ENCODE measurements at regions not wholly inside any gene's neighbourhood (a gene's known extent, or its start where the extent isn't known, plus 50 kb on each side); places are given as distances from the start of the nearest gene placed in this dataset.

DNA sequence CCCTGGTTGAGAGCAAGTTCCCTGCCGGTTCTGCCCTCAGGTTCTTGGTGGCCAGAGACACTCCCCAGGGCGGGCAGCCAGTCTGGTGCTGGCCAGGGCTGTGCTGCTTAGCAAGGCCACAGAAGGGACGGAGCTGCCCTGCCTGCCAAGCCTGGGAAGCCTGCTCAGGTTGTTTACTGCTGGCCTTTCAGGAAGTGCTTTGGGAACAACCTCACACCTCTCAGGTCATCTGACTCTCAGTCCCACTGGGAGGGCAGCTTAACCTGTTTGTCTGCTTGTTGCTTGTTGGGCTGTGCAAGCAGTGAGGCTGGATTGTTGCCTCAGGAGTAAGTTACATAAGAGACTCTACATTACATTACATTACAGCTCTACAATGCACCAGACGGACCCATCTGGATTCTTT, 75.8 kb upstream of the AFDN start (continued):
- TF ChIP-seq HDAC1 (CRISPR knock-in tag; IDR thresholded peaks at IDR 0.05) (no peak), ZNF225 (CRISPR knock-in tag; IDR thresholded peaks at IDR 0.05) (no peak), GLMP (CRISPR knock-in tag; IDR thresholded peaks at IDR 0.05; ENCODE audit: borderline replicate concordance) (no peak), ZNF350 (CRISPR knock-in tag; IDR thresholded peaks at IDR 0.05; ENCODE audit: borderline replicate concordance, low read depth) (no peak), ZNF564 (CRISPR knock-in tag; IDR thresholded peaks at IDR 0.05) (no peak), ZC3H13 (CRISPR knock-in tag; IDR thresholded peaks at IDR 0.05) (no peak), KAT2B (IDR thresholded peaks at IDR 0.05; ENCODE audit: borderline replicate concordance, low read depth, low read length) (no peak), PBX3 (CRISPR knock-in tag; IDR thresholded peaks at IDR 0.05; ENCODE audit: borderline replicate concordance) (no peak), ARHGAP35 (CRISPR knock-in tag; IDR thresholded peaks at IDR 0.05; ENCODE audit: borderline replicate concordance) (no peak), ZFAT (CRISPR knock-in tag; conservative IDR thresholded peaks at IDR 0.05) (no peak), ARID2 (CRISPR knock-in tag; IDR thresholded peaks at IDR 0.05; ENCODE audit: borderline replicate concordance) (0 out of 2 replicates have a peak, but pooled peaks have one; percentile 55), ZBTB43 (CRISPR knock-in tag; conservative IDR thresholded peaks at IDR 0.05) (no peak), MYNN (CRISPR knock-in tag; IDR thresholded peaks at IDR 0.05; ENCODE audit: low read depth) (no peak), GPN1 (CRISPR knock-in tag; IDR thresholded peaks at IDR 0.05; ENCODE audit: borderline replicate concordance) (no peak), RXRB (CRISPR knock-in tag; IDR thresholded peaks at IDR 0.05; ENCODE audit: borderline replicate concordance) (peak; percentile 76; the same call in 1 of the 2 replicates), MED13 (CRISPR knock-in tag; IDR thresholded peaks at IDR 0.05) (no peak), GTF2F1 (IDR thresholded peaks at IDR 0.05; ENCODE audit: low read length) (no peak), ZNF451 (CRISPR knock-in tag; IDR thresholded peaks at IDR 0.05) (0 out of 2 replicates have a peak, but pooled peaks have one; percentile 28)
- TF ChIP-seq, protein P1, sequence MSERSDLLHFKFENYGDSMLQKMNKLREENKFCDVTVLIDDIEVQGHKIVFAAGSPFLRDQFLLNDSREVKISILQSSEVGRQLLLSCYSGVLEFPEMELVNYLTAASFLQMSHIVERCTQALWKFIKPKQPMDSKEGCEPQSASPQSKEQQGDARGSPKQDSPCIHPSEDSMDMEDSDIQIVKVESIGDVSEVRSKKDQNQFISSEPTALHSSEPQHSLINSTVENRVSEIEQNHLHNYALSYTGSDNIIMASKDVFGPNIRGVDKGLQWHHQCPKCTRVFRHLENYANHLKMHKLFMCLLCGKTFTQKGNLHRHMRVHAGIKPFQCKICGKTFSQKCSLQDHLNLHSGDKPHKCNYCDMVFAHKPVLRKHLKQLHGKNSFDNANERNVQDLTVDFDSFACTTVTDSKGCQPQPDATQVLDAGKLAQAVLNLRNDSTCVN (CRISPR knock-in tag; IDR thresholded peaks at IDR 0.05; ENCODE audit: borderline replicate concordance): peak; percentile 24; the same call in 1 of the 2 replicates
- TF ChIP-seq, protein P2, sequence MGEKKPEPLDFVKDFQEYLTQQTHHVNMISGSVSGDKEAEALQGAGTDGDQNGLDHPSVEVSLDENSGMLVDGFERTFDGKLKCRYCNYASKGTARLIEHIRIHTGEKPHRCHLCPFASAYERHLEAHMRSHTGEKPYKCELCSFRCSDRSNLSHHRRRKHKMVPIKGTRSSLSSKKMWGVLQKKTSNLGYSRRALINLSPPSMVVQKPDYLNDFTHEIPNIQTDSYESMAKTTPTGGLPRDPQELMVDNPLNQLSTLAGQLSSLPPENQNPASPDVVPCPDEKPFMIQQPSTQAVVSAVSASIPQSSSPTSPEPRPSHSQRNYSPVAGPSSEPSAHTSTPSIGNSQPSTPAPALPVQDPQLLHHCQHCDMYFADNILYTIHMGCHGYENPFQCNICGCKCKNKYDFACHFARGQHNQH (CRISPR knock-in tag; IDR thresholded peaks at IDR 0.05): peak; percentile 100
- TF ChIP-seq, protein P3, sequence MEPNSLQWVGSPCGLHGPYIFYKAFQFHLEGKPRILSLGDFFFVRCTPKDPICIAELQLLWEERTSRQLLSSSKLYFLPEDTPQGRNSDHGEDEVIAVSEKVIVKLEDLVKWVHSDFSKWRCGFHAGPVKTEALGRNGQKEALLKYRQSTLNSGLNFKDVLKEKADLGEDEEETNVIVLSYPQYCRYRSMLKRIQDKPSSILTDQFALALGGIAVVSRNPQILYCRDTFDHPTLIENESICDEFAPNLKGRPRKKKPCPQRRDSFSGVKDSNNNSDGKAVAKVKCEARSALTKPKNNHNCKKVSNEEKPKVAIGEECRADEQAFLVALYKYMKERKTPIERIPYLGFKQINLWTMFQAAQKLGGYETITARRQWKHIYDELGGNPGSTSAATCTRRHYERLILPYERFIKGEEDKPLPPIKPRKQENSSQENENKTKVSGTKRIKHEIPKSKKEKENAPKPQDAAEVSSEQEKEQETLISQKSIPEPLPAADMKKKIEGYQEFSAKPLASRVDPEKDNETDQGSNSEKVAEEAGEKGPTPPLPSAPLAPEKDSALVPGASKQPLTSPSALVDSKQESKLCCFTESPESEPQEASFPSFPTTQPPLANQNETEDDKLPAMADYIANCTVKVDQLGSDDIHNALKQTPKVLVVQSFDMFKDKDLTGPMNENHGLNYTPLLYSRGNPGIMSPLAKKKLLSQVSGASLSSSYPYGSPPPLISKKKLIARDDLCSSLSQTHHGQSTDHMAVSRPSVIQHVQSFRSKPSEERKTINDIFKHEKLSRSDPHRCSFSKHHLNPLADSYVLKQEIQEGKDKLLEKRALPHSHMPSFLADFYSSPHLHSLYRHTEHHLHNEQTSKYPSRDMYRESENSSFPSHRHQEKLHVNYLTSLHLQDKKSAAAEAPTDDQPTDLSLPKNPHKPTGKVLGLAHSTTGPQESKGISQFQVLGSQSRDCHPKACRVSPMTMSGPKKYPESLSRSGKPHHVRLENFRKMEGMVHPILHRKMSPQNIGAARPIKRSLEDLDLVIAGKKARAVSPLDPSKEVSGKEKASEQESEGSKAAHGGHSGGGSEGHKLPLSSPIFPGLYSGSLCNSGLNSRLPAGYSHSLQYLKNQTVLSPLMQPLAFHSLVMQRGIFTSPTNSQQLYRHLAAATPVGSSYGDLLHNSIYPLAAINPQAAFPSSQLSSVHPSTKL (CRISPR knock-in tag; IDR thresholded peaks at IDR 0.05): peak; percentile 75
